Uterus (tissue), 2 donors: ENCODE measurements at regions not wholly inside any gene's neighbourhood (a gene's known extent, or its start where the extent isn't known, plus 50 kb on each side); places are given as distances from the start of the nearest gene placed in this dataset.

ENCODE experiments used
- CTCF ChIP-seq, 4 experiments: fragments of 200-600 bp in 2 of 4; fragments of 450-650 bp in 2 of 4; sonication (generic) in 2 of 4; IDR thresholded peaks; one replicate each; pipeline ENCODE4 v1.5.1; 2016 to 2019; ENCODE audit warnings: antibody characterized with exemption in 4 of 4, mild to moderate bottlenecking in 2 of 4, moderate library complexity in 1 of 4
- POLR2A ChIP-seq, 2 donors: fragments of 450-650 bp; IDR thresholded peaks; one replicate each; pipeline ENCODE4 v1.6.1; 2016; ENCODE audit warnings: antibody characterized with exemption in 2 of 2, mild to moderate bottlenecking in 1 of 2, moderate library complexity in 1 of 2

GRCh38 chr1:91160363-91161075 lies 138.7 kb upstream of the ZNF644 start:
- no peak for TF ChIP-seq CTCF (IDR thresholded peaks at IDR 0.05)
- no peak for TF ChIP-seq POLR2A (IDR thresholded peaks at IDR 0.05)
